ENCODE measurements at regions not wholly inside any gene's neighbourhood (a gene's known extent, or its start where the extent isn't known, plus 50 kb on each side); places are given as distances from the start of the nearest gene placed in this dataset.

DNA sequence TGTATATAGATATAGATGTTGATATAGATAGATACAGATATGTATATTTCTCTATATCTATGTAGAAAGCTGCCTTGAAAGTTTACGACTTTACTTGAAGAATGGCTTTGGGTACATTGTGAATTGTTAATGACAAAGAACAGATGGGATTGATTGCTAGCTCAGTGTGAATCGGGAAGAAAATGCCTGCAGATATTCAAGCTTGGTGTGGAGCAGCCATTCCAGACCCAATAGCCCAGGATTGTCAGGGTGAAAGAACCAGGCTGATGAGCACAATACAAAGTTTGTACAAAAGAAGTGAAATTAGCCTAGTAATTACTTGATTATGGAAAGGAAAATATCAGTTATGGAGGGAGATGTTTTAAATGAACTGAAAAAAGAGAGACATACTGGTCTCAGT is 946.2 kb downstream of the STPG2 start:
- no peaks in the 10 kb centered on the region for H3K4me1 Mint-ChIP-seq
- TF ChIP-seq, protein P1, sequence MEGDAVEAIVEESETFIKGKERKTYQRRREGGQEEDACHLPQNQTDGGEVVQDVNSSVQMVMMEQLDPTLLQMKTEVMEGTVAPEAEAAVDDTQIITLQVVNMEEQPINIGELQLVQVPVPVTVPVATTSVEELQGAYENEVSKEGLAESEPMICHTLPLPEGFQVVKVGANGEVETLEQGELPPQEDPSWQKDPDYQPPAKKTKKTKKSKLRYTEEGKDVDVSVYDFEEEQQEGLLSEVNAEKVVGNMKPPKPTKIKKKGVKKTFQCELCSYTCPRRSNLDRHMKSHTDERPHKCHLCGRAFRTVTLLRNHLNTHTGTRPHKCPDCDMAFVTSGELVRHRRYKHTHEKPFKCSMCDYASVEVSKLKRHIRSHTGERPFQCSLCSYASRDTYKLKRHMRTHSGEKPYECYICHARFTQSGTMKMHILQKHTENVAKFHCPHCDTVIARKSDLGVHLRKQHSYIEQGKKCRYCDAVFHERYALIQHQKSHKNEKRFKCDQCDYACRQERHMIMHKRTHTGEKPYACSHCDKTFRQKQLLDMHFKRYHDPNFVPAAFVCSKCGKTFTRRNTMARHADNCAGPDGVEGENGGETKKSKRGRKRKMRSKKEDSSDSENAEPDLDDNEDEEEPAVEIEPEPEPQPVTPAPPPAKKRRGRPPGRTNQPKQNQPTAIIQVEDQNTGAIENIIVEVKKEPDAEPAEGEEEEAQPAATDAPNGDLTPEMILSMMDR (IDR thresholded peaks at IDR 0.05; ENCODE audit: unreplicated experiment in 3 of 3): no peak
- no peaks in the 10 kb centered on the region for H3K27me3 Mint-ChIP-seq (ENCODE audit: low read depth)
- no peaks in the 10 kb centered on the region for H3K36me3 Mint-ChIP-seq (ENCODE audit: low read depth)
- no peak overlapping the region for H3K4me3 Mint-ChIP-seq
- H3K9me3 Mint-ChIP-seq: no peaks in the 10 kb centered on the region
- no peak overlapping the region for H3K27ac Mint-ChIP-seq

GRCh38 chr4:97208749-97209148 is 934.5 kb downstream of the STPG2 start:
- no peaks in the 10 kb centered on the region for H3K9me3 Mint-ChIP-seq
- TF ChIP-seq, protein P1 (IDR thresholded peaks at IDR 0.05; ENCODE audit: unreplicated experiment in 3 of 3): no peak
- no peaks in the 10 kb centered on the region for H3K36me3 Mint-ChIP-seq (ENCODE audit: low read depth)
- H3K4me3 Mint-ChIP-seq: no peak overlapping the region
- no peak overlapping the region for H3K27ac Mint-ChIP-seq
- H3K27me3 Mint-ChIP-seq (ENCODE audit: low read depth): no peaks in the 10 kb centered on the region
- H3K4me1 Mint-ChIP-seq: no peaks in the 10 kb centered on the region

DNA sequence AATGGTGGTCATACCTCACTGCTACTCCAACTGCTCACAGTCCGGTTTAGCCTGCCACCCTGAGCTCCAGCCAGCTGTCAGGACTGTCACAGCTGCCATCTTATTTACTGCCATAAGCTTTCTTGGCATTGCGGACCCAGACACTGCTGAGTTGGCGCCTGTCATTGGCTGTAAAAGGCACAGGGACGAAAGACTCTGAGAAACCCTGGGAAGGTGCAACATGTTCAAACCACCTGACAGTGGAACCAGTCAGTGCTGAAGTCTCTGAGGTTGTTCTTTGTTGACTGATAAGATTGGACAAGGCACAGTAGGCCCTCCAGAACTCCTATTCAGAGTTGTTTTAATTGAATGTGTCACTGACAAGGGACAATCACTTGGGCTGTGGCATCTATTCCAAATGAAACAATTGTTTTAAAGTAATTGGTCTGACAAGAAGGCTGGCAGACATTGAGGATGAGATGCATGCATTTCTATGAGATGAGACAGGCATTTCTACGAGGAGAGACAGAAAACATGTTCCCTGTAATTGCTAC is 927.8 kb downstream of the STPG2 start:
- Mint-ChIP-seq H3K9me3 (no peaks in the 10 kb centered on the region), H3K4me3 (no peak overlapping the region), H3K27ac (no peak overlapping the region), H3K27me3 (ENCODE audit: low read depth) (no peaks in the 10 kb centered on the region), H3K36me3 (ENCODE audit: low read depth) (no peaks in the 10 kb centered on the region), H3K4me1 (no peaks in the 10 kb centered on the region)
- TF ChIP-seq, protein P1 (IDR thresholded peaks at IDR 0.05; ENCODE audit: unreplicated experiment in 3 of 3): no peak

GRCh38 chr4:97216046-97216445 is 927.2 kb downstream of the STPG2 start:
- H3K9me3 Mint-ChIP-seq: no peaks in the 10 kb centered on the region
- no peaks in the 10 kb centered on the region for H3K36me3 Mint-ChIP-seq (ENCODE audit: low read depth)
- H3K4me3 Mint-ChIP-seq: no peak overlapping the region
- H3K4me1 Mint-ChIP-seq: no peaks in the 10 kb centered on the region
- H3K27me3 Mint-ChIP-seq (ENCODE audit: low read depth): no peaks in the 10 kb centered on the region
- TF ChIP-seq, protein P1 (IDR thresholded peaks at IDR 0.05; ENCODE audit: unreplicated experiment in 3 of 3): no peak
- no peak overlapping the region for H3K27ac Mint-ChIP-seq

GRCh38 chr4:97235521-97235920 is 907.8 kb downstream of the STPG2 start:
- Mint-ChIP-seq H3K36me3 (ENCODE audit: low read depth) (no peaks in the 10 kb centered on the region), H3K4me1 (peaks cover 6% of the 10 kb centered on the region), H3K9me3 (peaks cover 4% of the 10 kb centered on the region), H3K27ac (no peak overlapping the region), H3K27me3 (ENCODE audit: low read depth) (no peaks in the 10 kb centered on the region), H3K4me3 (no peak overlapping the region)
- TF ChIP-seq, protein P1 (IDR thresholded peaks at IDR 0.05; ENCODE audit: unreplicated experiment in 3 of 3): no peak

DNA sequence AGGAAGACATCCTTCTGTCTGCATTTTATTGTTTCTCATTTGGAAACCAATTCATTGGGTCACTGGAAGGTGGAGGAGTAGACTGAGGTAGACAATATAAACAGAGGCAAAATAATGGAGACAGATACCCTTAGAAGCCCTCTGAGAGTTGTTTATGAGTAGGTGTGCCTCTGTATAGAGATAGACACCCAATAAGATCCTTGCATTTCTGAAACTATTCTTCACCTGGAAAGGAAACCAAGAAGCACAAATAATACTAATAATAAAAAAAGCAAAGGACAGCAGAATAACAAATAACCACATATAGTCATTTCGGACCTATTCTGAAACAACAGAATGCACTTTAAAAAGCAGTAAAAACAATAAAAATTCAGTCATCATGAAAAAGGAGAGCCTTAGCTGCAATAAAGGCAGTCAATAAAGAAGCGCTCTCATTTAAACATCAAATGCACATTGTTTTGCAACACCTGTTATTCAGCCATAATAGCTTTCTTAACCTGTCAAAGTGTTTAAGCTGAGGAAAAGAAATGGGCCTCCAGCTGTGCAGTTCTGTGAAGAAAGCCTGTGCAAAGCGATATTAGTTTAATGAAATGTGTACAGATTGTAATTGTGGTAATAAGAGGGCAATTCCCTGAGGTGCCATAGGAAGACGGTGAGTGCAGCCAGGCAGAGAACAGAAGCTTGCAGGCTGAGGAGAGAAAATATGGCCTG is 904.2 kb downstream of the STPG2 start:
- H3K27me3 Mint-ChIP-seq (ENCODE audit: low read depth): no peaks in the 10 kb centered on the region
- no peaks in the 10 kb centered on the region for H3K36me3 Mint-ChIP-seq (ENCODE audit: low read depth)
- H3K9me3 Mint-ChIP-seq: no peaks in the 10 kb centered on the region
- peaks cover 6% of the 10 kb centered on the region for H3K4me1 Mint-ChIP-seq
- H3K4me3 Mint-ChIP-seq: no peak overlapping the region
- TF ChIP-seq, protein P1 (IDR thresholded peaks at IDR 0.05; ENCODE audit: unreplicated experiment in 3 of 3): no peak
- H3K27ac Mint-ChIP-seq: no peak overlapping the region
